Omental fat pad (tissue), 3 donors: ENCODE measurements at regions not wholly inside any gene's neighbourhood (a gene's known extent, or its start where the extent isn't known, plus 50 kb on each side); places are given as distances from the start of the nearest gene placed in this dataset.
"Not testable (repeated sequence)": the region's sequence is repeated elsewhere in the genome, so short reads cannot be mapped to it uniquely, and the experiment has no call there.

ENCODE experiments used
- ATAC-seq: fragments of 150-250 bp; one replicate; pipeline ENCODE4 v1.9.1; 2016; ENCODE audit warnings: mild to moderate bottlenecking, moderate library complexity; ENCODE audit not compliant: low FRiP score
- DNase-seq: peaks from one replicate; pipeline ENCODE4 v3.0.0-alpha.2; 2019; ENCODE audit warnings: low spot score
- CTCF ChIP-seq, 3 donors: fragments of 450-650 bp; IDR thresholded peaks; one replicate each; pipeline ENCODE4 v1.5.1; 2016 to 2017; ENCODE audit warnings: antibody characterized with exemption in 3 of 3, mild to moderate bottlenecking in 3 of 3, moderate library complexity in 2 of 3

GRCh38 chr3:154819491-154819890, 260.6 kb upstream of the MME start:
- ATAC-seq (no peak), DNase-seq (no peak)
- no peak for TF ChIP-seq CTCF (IDR thresholded peaks at IDR 0.05)

GRCh38 chr3:154818676-154819255, 261.4 kb upstream of the MME start:
- ATAC-seq: no peak
- no peak for TF ChIP-seq CTCF (IDR thresholded peaks at IDR 0.05)
- no peak for DNase-seq

- ATAC-seq, DNase-seq: not testable (repeated sequence)
Measured at GRCh38 chr3:154810017-154810416, 270.1 kb upstream of the MME start.

GRCh38 chr3:154801729-154802128, 278.4 kb upstream of the MME start:
- ATAC-seq: no peak
- TF ChIP-seq CTCF (IDR thresholded peaks at IDR 0.05): no peak
- no peak for DNase-seq

GRCh38 chr3:154799800-154800199, 280.3 kb upstream of the MME start:
- TF ChIP-seq CTCF (IDR thresholded peaks at IDR 0.05): no peak
- ATAC-seq (no peak), DNase-seq (no peak)

GRCh38 chr3:154795582-154795981, 284.5 kb upstream of the MME start:
- TF ChIP-seq CTCF (IDR thresholded peaks at IDR 0.05): no peak
- no peak for DNase-seq
- peak; percentile 85 for ATAC-seq

- TF ChIP-seq CTCF (IDR thresholded peaks at IDR 0.05): no peak
- ATAC-seq (no peak), DNase-seq (no peak)
Measured at GRCh38 chr3:154794814-154795445, 285.2 kb upstream of the MME start.
